Right atrium auricular region (tissue), 2 donors: ENCODE measurements at regions not wholly inside any gene's neighbourhood (a gene's known extent, or its start where the extent isn't known, plus 50 kb on each side); places are given as distances from the start of the nearest gene placed in this dataset.

Experiments
- DNase-seq: peaks from one replicate; pipeline ENCODE4 v3.0.0-alpha.2; 2019; ENCODE audit warnings: low spot score
- H3K27ac ChIP-seq, 2 donors: fragments of 200-600 bp; sonication (generic); 1 replicate in 1 of 2; 2 replicates in 1 of 2; pipeline ENCODE4 v1.5.1; 2016 to 2019
- H3K27me3 ChIP-seq, 2 donors: fragments of 200-600 bp; sonication (generic); one replicate each; pipeline versions ENCODE4 v1.5.1 to v1.6.0; 2017 to 2019
- H3K36me3 ChIP-seq: fragments of 200-600 bp; sonication (generic); one replicate; pipeline ENCODE4 v1.5.1; 2016
- H3K4me1 ChIP-seq, 2 donors: fragments of 200-600 bp; sonication (generic); one replicate each; pipeline versions ENCODE4 v1.5.1 to v1.6.0; 2017 to 2019
- H3K4me3 ChIP-seq, 2 donors: fragments of 200-600 bp; sonication (generic); 1 replicate in 1 of 2; 2 replicates in 1 of 2; pipeline ENCODE4 v1.5.1; 2017 to 2019; ENCODE audit warnings: mild to moderate bottlenecking in 1 of 2, moderate library complexity in 1 of 2
- H3K9me3 ChIP-seq, 2 donors: fragments of 200-600 bp; sonication (generic); one replicate each; pipeline ENCODE4 v1.5.1; 2019
- CTCF ChIP-seq, 2 donors: fragments of 200-600 bp; sonication (generic); IDR thresholded peaks; one replicate each; pipeline ENCODE4 v1.5.1; 2019; ENCODE audit warnings: antibody characterized with exemption in 2 of 2

- Histone ChIP-seq H3K4me3 (no peak overlapping the region), H3K27ac (no peak overlapping the region), H3K9me3 (no peaks in the 10 kb centered on the region), H3K36me3 (no peaks in the 10 kb centered on the region), H3K4me1 (no peaks in the 10 kb centered on the region), H3K27me3 (no peaks in the 10 kb centered on the region)
- no peak for TF ChIP-seq CTCF (IDR thresholded peaks at IDR 0.05)
- no peak for DNase-seq
These were observed 730.9 kb downstream of the PTPRU start for GRCh38 chr1:29967261-29967660.

- H3K36me3 ChIP-seq = no peaks in the 10 kb centered on the region
- no peaks in the 10 kb centered on the region for H3K9me3 ChIP-seq
- H3K27ac ChIP-seq = no peak overlapping the region
- no peaks in the 10 kb centered on the region for H3K4me1 ChIP-seq
- H3K27me3 ChIP-seq = no peaks in the 10 kb centered on the region
- DNase-seq = no peak
- TF ChIP-seq CTCF (IDR thresholded peaks at IDR 0.05) = no peak
- no peak overlapping the region for H3K4me3 ChIP-seq
These were observed 730.3 kb downstream of the PTPRU start for GRCh38 chr1:29966526-29967045.

- no peak for DNase-seq
- Histone ChIP-seq H3K4me1 (no peaks in the 10 kb centered on the region), H3K27ac (no peak overlapping the region), H3K9me3 (no peaks in the 10 kb centered on the region), H3K4me3 (no peak overlapping the region), H3K27me3 (no peaks in the 10 kb centered on the region), H3K36me3 (no peaks in the 10 kb centered on the region)
- no peak for TF ChIP-seq CTCF (IDR thresholded peaks at IDR 0.05)
These were observed 728.6 kb downstream of the PTPRU start for GRCh38 chr1:29964718-29965533.

GRCh38 chr1:29963946-29964345 is 727.6 kb downstream of the PTPRU start:
- H3K4me1 ChIP-seq = no peaks in the 10 kb centered on the region
- no peak overlapping the region for H3K4me3 ChIP-seq
- TF ChIP-seq CTCF (IDR thresholded peaks at IDR 0.05) = no peak
- no peaks in the 10 kb centered on the region for H3K9me3 ChIP-seq
- no peaks in the 10 kb centered on the region for H3K36me3 ChIP-seq
- DNase-seq = no peak
- H3K27ac ChIP-seq = no peak overlapping the region
- H3K27me3 ChIP-seq = no peaks in the 10 kb centered on the region

GRCh38 chr1:29962831-29963247 is 726.5 kb downstream of the PTPRU start:
- Histone ChIP-seq H3K4me3 (no peak overlapping the region), H3K9me3 (no peaks in the 10 kb centered on the region), H3K27ac (no peak overlapping the region), H3K27me3 (no peaks in the 10 kb centered on the region), H3K4me1 (no peaks in the 10 kb centered on the region), H3K36me3 (no peaks in the 10 kb centered on the region)
- TF ChIP-seq CTCF (IDR thresholded peaks at IDR 0.05) = no peak
- no peak for DNase-seq
